NCI-H82 treated with DMSO at 0.1 percent for 48 hours (cell line): ENCODE measurements at regions not wholly inside any gene's neighbourhood (a gene's known extent, or its start where the extent isn't known, plus 50 kb on each side); places are given as distances from the start of the nearest gene placed in this dataset.
A peak's percentile ranks its signal among the peaks of the same experiment; 100 is the strongest.

Source experiments
- DNase-seq: peaks from one replicate; lab custom pipeline; 2025; ENCODE audit not compliant: unreplicated experiment; lab: John Stamatoyannopoulos, UW

GRCh38 chr18:50444539-50444938, 69.7 kb downstream of the SKA1 start:
- DNase-seq, result no peak

GRCh38 chr18:50446629-50447028, 71.8 kb downstream of the SKA1 start:
- no peak for DNase-seq

- DNase-seq, result no peak
Measured at GRCh38 chr18:50447102-50447741, 72.4 kb downstream of the SKA1 start.

- peak; percentile 19 for DNase-seq
Measured at GRCh38 chr18:50447952-50448351, 73.1 kb downstream of the SKA1 start.

- no peak for DNase-seq
Measured at GRCh38 chr18:50451100-50451842, 76.4 kb downstream of the SKA1 start.

- no peak for DNase-seq
Measured at GRCh38 chr18:50453014-50453680, 78.3 kb downstream of the SKA1 start.

- no peak for DNase-seq
Measured at GRCh38 chr18:50453732-50454131, 78.9 kb downstream of the SKA1 start.

GRCh38 chr18:50454387-50454988, 79.6 kb downstream of the SKA1 start:
- DNase-seq, result no peak

- no peak for DNase-seq
Measured at GRCh38 chr18:50456285-50456684, 81.4 kb downstream of the SKA1 start.

GRCh38 chr18:50457639-50458038, 82.8 kb downstream of the SKA1 start:
- no peak for DNase-seq

- no peak for DNase-seq
Measured at GRCh38 chr18:50458366-50458765, 83.5 kb downstream of the SKA1 start.

- no peak for DNase-seq
Measured at GRCh38 chr18:50458796-50459195, 84.0 kb downstream of the SKA1 start.

- DNase-seq, result no peak
Measured at GRCh38 chr18:50460062-50460461, 85.2 kb downstream of the SKA1 start.

- DNase-seq, result no peak
Measured at GRCh38 chr18:50460716-50461115, 85.9 kb downstream of the SKA1 start.

GRCh38 chr18:50461251-50461650, 86.4 kb downstream of the SKA1 start:
- DNase-seq, result no peak

GRCh38 chr18:50465211-50466153, 90.6 kb downstream of the SKA1 start:
- DNase-seq, result no peak

- DNase-seq, result no peak
Measured at GRCh38 chr18:50466634-50467033, 91.8 kb downstream of the SKA1 start.

GRCh38 chr18:50468807-50469206, 91.1 kb upstream of the MAPK4 start:
- no peak for DNase-seq

GRCh38 chr18:50469380-50469781, 90.5 kb upstream of the MAPK4 start:
- DNase-seq, result no peak

GRCh38 chr18:50472941-50473340, 86.9 kb upstream of the MAPK4 start:
- DNase-seq, result no peak

- DNase-seq, result no peak
Measured at GRCh38 chr18:50473881-50474280, 86.0 kb upstream of the MAPK4 start.
